H54 (cell line): ENCODE measurements at regions not wholly inside any gene's neighbourhood (a gene's known extent, or its start where the extent isn't known, plus 50 kb on each side); places are given as distances from the start of the nearest gene placed in this dataset.
A peak's percentile ranks its signal among the peaks of the same experiment; 100 is the strongest.
"Not testable (repeated sequence)": the region's sequence is repeated elsewhere in the genome, so short reads cannot be mapped to it uniquely, and the experiment has no call there.

Experiments
- DNase-seq: peaks from one replicate; pipeline ENCODE4 v3.0.0; 2011; ENCODE audit warnings: low spot score, mixed read lengths; ENCODE audit not compliant: insufficient read length
- FAIRE-seq: peaks from 3 replicates; lab custom pipeline; 2011; peaks lifted over from hg19 to GRCh38; lab: Jason Lieb, UNC
- POLR2A ChIP-seq: IDR thresholded peaks from 2 replicates; pipeline ENCODE4 v1.6.1; 2011; ENCODE audit warnings: low read depth, mild to moderate bottlenecking, low read length

DNA sequence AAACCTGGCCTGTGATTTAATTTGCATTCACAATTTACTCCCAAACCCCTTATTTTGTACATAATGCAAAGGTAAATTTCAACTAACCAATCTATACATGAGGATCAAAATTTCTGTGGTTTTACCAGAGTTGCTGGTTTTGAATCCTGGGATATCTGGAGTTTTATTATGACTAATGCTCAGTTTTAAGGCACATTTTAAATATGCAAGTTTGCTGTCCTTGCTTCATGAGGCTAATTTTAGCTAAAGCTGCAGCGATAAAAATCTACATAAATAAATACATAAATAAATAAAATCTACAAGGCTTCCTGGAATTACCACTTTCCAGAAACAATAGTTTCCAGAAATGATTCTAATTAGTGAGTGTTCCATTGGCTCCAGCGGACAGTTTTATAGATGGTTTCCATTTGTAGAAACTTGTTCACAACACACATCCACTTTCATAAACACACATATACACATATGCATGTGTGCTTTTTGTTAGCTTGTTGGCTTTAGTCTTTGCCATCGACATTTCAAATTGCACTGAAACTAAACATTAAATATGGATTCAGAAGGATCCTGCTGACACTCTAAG is 339.5 kb upstream of the NRP1 start:
- TF ChIP-seq POLR2A, result no peak
- no peak for FAIRE-seq
- no peak for DNase-seq

DNA sequence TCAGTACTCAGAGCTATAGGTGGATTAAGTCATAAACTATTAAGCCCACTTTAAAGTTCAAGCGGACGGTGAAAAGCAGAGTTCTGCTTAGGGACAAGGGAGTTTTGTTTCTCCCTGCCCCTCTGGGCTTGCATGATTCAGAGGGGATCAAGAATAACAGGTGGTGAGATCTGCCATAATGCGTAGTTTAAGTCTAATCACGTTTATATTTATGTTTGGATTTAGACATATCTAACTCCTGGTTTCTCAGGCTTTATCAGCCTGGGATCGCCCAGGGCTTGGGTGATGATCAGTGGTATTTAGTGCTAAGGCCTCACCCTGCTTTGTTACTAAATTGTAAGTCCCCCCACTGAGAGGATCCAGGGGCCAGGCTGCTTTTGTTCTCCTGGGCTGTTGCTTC is 335.4 kb upstream of the NRP1 start:
- TF ChIP-seq POLR2A, result no peak
- FAIRE-seq (no peak), DNase-seq (no peak)

DNA sequence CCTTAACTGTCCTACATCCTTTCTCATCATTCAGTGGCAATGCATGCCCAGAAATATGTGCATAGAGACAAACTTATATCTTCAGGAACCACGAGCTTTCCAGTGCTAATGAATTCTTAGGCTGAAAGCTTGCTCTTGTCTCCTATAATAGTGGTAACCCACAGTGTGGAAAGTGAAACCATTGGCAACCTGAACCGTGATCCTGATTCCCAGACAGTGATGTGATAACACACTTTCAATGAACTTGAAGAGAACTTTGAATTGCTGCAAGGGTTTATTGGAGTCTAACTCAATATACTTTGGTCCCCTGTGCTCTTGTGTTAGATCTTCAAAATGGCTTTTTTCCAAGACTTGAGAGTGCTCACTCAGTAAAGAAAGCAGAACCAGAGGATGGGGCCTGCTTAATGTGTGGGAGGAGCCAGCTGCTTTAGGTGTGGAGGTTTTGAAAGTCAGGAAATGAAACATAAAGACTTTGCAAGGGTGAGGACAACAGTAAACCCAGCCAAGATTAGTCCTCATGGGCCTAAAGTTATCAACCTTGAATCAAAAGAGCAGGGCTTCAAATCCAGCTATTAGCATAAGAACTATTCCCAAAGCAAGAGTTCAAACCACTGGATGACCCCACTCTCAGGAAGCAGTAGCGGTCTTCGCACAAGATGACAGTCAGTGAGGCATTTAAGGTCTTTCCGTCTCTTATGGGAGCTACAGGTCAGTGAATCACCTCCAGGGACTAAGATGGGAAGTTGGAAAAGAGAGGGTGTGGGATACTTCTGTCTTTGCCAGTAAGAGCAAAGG is 332.4 kb upstream of the NRP1 start:
- no peak for TF ChIP-seq POLR2A
- DNase-seq (no peak), FAIRE-seq (no peak)

DNA sequence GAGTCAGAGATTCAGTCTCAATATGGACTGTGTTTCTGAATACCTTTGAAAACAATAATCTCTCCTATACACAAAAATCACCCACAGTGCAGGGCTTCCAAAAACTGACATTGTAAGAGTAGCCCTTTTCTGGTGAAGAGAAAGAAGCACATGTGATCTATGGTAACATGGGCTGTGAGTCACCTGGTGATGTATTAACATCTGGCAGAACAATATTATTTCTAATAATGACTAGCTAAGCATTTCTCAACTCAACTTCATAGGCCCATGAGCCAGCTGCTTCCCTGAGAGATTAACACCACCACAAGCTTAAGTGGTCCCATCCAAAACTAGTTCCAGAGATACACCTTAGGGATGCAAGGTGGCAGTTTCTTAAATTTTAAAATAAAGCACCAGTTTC is 331.0 kb upstream of the NRP1 start:
- no peak for DNase-seq
- no peak for FAIRE-seq
- no peak for TF ChIP-seq POLR2A

DNA sequence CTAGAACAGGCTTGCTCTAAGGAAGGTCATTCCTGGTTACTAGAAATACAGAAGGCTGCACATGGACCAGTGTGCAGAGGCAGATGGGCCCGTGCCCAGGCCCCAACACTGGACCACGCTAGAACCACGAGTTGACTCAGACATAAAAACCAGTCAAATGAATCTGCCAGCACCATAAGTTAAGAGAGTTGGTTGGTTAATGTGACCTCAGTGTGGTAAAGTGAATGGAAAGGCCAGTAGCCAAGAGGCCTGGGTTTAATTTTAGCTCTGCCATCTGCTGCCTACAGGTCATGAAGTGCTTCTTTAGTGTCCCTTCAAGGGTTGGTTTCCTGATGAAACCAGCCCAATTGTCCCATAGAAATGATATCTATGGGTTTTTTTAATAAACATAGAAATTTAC is 329.6 kb upstream of the NRP1 start:
- FAIRE-seq (no peak), DNase-seq (no peak)
- TF ChIP-seq POLR2A, result no peak

DNA sequence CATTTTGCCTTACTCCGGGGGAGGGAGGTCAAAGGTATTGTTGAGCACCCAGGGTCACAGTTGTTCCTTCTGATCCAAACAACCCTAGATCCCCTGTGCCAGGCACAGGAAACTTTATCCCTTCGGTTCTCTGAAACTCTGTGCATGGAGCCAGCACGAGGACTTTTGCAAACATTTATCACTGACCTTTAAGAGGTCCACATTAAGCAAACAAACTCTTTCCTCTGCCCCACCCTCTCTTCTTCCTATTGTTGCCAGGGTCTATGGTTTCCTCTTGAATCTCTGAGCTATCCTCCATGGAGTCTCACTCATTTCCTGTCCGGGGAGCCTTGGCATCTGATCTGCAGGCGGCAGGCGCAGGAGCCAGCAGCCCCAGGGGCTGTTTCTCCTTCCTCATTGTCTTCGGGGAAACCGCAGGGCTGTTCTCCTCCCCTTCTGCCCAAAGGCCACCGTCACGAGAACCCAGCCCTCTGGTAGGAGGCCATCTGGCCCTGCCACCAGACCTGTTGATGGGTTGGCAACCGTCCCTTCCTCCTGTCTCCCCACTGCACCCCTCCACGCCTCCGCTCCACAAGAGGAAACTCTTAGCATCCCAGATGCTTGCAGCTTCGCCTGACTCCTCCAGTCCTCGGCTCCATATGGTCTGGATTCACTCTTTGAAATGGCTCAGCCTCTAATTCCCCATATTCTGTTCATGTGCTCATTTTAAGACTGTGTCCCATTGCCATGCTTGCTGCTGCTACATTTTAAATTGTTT is 327.3 kb upstream of the NRP1 start:
- FAIRE-seq (no peak), DNase-seq (peak; percentile 30)
- no peak; the same call in 1 of the 2 replicates for TF ChIP-seq POLR2A

DNA sequence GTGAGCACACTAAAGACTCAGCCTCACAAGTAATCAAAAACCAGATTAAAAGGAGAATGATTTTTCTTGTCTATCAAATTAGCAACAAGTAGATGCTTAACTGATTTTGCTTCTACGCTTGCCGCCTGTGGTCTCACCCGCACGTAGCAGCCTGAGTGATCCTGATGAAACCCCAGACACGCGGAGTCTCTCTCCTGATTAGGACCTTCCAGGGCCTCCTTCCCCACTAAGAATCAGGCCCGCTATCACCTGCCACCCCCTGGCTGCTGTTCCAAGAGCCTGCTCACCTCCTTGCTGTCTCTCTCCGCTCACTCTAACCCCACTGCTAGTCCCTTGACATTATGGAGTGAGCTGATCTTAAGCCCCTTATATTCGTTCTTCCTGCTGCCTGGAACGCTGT is 325.9 kb upstream of the NRP1 start:
- DNase-seq, result no peak
- no peak for FAIRE-seq
- no peak for TF ChIP-seq POLR2A

DNA sequence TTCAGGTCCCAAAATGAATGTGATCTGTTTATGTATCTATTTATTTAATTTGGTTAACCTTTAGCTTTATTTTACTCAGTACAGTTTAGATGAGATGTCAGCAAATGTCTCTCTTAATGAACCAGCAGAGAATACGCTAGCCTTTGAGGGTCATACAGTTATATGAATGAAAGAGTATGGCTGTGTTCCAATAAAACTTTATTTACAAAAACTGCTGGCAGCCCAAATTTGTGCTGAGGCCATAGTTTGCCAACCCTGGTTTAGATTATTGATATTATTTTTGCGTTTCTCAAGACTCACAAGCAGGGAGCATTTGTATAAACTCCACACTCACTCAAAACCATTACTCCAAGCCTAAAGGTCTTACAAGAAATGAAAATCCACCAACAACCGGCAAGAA is 323.4 kb upstream of the NRP1 start:
- FAIRE-seq (no peak), DNase-seq (no peak)
- TF ChIP-seq POLR2A, result no peak

DNA sequence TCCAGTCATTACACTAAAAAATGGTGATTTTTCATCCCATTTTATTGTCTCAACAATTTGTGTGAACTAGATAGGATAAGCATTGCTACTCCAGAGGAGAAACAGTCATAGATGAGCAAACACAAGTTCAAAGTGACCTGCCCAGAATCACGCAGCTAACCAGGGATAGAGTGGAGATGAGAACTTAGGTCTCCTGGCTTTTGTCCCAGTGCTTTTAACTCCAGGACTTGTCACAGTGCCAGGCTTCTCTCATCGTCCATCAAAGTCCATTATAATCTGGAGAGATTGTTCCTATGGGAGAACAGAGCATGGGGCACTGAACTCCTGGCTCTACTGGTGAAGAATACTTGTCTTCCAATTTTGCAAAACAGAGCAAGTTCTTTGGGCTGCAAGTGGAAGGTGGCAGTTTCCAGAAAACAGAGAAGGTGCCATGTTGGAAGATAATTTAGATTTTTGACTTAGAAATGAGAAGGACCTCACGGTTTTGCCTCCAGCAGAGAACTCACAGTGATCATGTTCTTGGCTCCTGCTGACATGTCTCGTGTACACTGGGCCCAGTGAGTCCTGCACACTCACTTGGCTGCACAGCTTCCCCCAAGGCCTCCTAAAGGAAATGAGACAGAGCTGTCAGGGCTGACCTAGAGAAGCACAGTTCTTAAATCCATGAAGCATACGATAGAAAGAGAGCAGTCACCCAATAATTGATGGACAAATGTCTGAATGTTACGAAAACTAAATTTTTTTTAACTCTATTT is 322.9 kb upstream of the NRP1 start:
- DNase-seq (no peak), FAIRE-seq (no peak)
- no peak for TF ChIP-seq POLR2A

DNA sequence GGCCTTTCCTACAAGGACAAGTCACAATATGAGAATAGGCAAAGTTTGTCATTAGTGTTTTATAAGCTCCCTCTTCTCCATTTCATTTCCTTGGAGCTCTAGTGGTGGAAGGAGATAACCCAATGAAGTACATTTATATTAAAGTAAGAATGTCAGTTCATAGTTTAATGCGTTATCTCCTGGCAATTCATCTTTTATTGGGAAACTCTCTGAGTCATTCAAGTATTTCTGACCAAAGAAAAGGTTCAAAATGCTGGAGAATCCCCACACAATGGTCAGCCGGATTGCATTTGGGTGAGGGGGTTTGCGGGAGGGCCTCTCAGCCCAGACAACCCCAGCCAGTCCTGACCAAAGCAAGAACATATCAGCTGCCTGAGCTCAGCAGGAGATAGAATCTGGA is 321.5 kb upstream of the NRP1 start:
- no peak for TF ChIP-seq POLR2A
- DNase-seq, result no peak

DNA sequence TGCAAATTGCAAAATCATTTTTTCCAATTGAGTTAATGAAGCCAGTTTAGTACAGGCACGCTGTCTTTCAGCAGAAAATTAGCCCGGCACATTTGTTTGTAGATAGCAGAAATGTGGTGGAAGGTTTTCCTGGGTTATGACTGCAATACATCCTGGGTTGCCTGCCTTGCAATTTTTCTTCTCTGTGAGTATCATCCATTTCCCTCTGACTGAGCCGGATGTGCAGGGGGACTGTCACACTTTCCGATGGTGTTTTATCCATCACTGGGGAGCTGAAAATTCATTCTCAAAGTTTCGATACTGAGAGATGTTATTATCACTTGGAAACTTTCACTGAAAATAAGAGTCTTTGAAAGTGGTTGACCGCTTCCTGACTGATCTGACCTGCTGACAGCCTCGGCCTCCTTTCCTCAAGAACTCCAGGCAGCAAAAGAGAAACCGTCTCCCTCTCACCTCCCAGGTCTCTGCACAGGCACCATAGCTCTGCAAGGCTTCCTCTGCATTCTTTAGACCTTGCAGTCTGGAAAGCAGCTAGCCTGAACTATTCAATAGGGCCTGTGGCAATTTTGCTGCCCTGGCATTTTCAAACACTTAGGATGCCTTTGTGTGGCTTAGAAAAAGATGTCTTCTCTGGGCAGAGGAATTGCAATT is 320.8 kb upstream of the NRP1 start:
- DNase-seq (no peak), FAIRE-seq (no peak)
- no peak for TF ChIP-seq POLR2A

More for the DNA sequence above, 321.5 kb upstream of the NRP1 start:
- FAIRE-seq, result no peak

DNA sequence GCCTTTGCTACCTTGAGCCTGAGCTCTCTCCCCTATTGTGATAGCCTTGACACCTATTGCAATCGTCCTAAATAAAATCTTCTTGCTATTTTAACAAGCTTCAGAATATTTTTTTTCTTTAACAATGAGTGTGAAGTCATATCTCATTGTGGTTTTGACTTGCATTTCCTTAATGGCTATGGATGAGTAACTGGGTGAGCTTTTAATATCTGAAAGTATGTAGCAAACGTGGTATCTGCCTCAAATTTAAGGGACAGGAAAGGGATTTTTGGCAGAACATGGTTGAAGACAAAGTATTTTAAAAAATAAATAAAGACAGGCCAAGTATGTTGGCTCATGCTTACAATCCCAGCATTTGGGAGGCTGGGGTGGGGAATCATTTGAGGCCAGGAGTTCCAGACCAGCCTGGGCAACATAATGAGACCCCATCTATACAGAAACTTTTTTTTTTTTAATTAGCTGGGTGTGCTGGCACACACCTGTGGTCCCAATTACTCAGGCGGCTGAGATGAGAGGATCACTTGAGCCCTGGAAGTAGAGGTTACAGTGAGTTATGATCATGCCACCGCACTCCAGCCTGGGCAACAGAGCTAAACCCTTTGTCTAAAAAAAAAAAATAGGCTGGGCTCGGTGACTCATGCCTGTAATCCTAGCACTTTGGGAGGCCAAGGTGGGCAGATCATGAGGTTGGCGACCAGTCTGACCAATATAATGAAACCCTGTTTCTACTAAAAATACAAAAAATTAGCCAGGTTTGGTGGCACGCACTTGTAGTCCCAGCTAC is 319.3 kb upstream of the NRP1 start:
- DNase-seq (no peak), FAIRE-seq (no peak)
- no peak for TF ChIP-seq POLR2A

DNA sequence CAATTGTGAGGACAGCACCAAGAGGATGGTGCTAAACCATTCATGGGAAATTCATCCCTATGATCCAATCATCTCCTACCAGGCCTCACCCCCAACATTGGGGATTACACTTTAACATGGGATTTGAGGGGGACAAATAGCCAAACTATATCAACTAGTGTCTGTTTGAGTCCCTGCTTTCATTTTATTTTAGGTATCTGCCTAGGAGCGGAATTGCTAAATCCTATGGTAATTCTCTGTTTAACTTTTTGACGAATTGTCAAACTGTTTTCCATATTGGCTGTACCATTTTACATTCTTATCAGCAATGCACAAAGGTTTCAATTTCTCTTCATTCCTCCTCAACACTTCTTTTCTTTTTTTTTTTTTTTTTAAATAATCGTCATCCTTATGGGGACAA is 318.4 kb upstream of the NRP1 start:
- FAIRE-seq (no peak), DNase-seq (no peak)
- TF ChIP-seq POLR2A, result no peak

DNA sequence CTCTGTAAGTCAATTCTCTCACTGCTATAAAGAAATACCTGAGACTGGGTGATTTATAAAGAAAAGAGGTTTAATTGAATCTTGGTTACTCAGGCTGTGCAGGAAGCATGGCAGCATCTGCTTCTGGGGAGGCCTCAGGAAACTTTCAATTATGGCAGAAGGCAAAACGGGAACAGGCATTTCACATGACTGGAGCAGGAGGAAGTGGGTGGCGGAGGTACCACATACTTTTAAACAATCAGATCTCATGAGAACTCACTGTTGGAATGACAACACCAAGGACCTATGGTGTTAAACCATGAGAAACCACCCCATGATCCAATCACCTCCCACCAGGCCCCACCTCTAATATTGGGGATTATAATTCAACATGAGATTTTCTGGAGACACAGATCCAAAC is 315.7 kb upstream of the NRP1 start:
- not testable (repeated sequence) for FAIRE-seq, DNase-seq
